ENCODE measurements at regions not wholly inside any gene's neighbourhood (a gene's known extent, or its start where the extent isn't known, plus 50 kb on each side); places are given as distances from the start of the nearest gene placed in this dataset.

DNA sequence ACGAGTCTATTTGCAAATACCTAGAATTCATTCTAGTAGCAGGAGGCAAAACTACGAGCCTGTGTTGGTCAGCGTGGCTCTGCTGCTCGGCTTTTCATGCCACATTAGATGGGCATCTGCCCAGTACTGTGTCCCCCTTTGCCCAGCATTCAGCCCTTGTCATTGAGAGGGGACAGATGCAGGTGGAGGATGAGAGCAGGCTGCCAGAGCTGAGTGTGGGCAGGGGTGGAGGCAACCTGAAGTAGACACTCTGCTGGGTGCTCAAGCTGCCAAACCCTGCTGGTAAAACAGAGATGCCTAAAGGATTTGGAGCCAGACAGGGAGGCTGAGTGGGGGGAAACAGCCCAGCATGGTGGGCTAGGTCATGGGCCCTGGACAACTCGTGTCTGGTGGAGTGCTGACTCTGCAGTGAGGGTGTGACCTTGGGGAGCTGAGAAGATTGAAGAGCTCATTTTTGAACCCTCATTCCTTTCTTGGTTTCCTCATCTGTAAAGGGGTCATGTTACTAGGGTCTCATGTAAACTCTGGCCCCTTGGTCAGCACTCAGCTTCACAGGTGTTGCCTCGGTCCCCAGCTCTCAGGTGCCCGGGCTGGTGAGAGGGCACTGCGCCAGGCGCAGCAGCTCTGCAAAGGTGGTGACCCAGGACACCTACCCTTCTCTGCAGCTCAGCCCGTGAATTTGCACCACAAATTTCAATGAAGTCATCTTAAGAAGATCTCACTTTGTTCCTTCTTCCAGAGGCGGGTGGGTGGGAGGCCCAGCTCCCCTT is 64.2 kb upstream of the BHLHE23 start:
- DNase-seq (ENCODE audit: low read depth), result no peak

DNA sequence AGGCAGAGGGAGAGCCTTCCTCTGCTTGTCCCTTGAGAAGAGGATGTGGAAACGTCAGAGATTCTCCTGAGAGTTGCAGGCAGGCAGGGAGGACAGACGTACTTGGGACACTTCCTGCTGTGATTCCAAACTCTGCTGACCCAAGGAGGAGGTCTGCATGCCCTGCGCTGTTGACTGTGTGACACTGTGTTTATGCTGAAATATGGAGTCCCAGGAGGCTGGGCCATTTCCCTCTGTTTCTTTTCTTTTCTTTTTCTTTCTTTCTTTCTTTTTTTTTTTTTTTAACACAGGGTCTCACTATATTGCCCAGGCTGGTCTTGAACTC is 63.5 kb upstream of the BHLHE23 start:
- no peak for DNase-seq (ENCODE audit: low read depth)

DNA sequence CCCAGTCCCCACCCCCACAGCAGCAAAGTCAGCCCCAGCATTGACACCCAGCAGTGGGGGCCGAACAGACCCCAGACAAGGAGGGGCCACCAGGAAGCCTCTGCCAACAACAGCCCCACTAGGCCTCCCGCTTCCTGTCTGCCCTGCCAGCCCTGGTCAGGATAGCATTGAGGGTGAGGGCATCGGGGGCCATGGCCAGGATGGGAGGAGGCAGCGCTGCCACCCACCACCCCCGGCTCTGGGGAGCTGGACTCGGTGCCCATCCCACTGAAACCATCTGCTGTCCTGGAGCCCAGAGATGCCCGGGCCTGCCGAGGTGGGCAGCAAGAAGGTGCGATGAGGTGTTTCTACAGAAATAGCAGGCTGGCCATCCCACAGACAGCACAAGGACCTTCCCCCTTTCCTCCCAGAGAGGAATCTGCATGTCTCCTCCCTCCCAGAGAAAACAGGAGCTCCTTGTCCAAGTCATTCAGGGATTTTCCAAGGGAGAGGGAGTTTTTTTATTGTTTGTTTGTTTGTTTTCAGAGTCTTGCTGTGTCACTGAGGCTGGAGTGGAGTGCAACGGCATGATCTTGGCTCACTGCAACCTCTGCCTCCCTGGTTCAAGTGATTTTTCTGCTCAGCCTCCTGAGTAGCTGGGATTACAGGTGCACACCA is 62.1 kb upstream of the BHLHE23 start:
- no peak for DNase-seq (ENCODE audit: low read depth)

DNA sequence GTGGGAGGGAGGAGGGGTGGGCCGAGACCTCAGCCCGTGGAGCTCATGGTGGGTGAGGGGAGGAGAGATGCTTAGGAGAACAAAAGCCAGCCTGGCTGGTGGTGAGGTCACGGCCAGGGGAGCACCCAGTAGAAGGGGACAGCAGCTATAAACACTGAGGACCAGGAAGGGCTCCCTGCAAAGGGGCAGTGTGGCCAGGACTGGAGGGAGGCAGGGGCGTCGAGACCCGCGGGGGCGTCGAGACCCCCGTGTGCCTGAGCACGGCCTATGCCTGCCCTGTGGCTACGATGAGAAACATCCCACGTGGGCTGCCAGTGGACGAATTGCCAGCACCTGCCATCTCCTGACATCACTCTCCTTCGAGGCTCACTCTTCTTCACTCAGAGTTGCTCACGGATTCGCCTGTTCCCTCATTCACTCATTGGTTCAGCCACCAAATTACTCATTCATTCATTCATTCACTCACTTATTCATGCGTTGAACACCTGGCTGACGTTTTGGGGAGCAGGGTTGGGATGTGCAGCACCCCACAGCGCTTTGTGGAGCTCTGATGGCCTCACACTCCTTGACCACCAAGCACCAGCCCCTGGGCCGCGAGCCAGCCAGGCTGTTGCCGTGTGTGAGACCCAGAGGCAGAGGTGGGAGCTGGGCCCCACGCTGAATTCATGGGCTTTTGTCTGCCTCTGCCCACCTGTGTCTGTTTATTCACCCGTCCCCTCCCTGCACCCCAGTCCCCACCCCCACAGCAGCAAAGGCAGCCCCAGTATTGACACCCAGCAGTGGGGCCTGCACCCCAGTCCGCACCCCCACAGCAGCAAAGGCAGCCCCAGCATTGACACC is 61.2 kb upstream of the BHLHE23 start:
- no peak for DNase-seq (ENCODE audit: low read depth)

DNA sequence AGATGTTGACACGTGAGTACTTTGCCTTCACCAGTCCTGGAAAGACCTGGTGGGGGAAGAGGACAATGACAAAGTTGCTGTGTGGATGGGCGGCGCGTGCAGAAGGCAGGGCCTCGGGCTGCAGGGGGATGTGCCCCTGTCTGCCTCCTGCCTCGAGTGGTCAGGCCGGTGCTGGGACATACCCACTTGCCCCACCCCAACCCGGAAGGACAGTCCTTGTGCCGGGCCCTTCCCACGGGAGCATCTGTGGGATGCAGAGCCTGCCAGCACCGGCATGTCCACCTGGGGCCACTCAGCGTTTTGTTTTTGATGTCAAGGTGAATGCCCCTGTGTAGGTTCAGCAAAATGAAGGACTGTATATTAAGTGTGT is 60.5 kb upstream of the BHLHE23 start:
- no peak for DNase-seq (ENCODE audit: low read depth)

DNA sequence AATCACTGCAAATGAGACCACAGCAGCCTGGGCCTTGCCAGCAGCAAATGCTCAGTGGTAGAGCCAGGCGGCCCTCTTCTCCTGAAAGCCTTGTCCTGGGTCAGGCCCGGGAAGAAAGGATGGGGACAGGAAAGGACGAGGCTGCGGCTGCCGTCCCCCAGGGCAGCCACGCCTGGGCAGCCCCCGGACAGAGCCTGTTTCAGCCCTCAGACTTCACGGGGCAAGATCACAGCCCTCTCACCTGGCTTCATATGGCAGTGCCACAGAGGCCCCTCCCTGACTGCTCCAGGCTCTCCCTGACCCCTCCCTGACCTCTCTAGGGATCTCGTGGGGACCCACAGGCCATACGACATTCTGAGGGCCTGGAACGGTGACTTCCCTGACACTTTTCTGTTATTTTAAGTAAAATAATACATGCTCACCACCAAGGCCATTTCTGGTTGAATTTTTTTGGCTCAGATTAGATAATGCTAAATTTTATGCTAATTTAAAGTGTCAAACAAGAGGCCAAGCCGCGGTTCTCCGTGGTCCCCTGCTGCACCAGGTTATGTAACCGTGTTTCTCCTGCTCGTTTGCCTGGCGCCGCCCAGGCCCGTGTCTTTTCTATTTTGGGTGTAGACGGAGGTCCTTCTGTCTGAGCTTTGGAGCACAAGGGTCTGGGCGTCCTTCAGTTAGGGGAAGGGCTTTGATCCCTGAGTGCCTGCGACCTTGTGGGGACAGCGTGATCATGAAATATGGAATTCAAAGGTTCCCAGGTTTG is 59.9 kb upstream of the BHLHE23 start:
- no peak for DNase-seq (ENCODE audit: low read depth)

DNA sequence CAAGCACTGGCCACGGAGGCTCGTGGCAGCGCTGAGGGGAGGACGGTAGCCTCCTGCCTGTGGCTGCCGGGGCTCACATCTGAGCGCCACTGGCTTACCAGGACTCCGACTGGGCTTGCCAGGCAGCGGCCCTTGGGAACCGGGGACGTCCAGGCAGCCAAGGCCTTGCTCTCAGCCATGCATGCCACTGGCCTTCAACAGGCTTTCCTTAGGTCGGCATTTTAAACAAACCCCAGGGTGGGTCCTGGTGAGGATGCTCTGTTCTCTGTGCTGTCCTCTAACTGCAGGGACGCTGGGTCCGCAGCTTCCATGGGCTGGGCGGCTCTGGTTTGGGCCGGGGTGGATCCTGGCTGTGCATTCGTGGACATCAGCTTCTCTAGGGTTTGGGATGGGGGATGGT is 59.1 kb upstream of the BHLHE23 start:
- DNase-seq (ENCODE audit: low read depth), result no peak

DNA sequence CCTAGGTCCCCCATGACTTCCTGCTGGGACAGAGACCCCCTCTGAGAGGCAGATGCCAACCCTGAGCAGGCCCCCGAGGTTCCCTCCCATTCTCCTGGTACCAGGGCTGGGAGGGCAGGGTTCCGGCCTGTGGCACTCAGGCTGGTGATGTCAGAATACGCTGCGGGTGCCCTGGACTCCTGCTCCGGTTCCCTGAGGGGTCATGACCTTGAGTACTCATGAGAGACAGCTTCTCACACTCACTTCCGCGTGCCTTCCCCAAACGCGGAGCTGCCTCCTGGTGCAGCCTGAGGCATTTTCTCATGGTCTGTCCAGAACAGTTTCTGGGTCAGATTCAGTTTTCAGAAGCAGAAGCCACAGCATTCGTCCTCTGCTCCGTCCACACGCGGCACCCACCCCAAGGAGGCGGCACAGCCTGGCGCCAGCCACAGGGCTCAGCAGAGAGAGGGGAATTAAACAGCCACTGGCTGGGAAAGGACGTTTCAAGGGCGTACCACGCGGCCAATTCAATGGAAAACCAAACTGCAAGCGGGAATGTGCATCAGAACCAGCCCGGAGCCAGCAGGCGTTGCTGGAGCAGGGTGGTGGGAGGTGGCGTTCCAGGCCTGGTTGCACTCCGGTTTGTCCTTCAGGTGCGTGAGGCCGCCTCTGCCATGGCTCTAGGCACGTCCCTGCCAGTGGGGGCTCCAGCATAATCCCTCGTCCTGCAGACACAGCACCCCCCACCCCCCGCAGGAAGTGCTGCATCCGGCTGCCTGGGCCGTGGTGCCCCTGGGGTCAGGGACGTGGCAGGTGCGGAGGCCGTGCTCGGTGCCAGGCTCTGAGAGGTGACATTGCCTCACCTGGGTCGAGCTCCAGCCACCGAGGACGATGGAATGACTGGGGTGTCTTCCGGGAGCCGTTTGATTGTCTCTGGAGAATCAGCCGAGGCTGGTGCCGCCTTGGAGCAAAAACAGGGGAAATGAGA is 58.3 kb upstream of the BHLHE23 start:
- no peak for DNase-seq (ENCODE audit: low read depth)

DNA sequence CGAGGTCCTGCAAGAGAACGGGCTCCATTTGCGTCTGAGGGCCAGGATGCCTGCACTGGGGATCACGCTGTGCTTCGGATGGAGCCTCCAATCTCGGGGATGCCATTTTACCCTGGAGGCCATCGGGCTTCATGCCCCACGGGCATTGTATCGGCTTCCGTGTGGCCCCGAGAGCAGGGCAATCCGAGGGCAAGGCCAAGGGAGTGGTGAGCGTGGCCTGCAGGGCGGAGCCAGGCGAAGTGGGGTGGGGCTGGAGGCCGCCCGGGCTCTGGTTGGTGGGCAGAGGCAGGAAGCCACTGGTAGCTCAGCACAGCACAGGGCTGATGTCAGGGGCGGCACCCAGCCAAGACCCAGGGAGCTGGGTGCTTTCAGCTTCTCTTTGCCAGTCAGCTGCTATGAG is 57.5 kb upstream of the BHLHE23 start:
- no peak for DNase-seq (ENCODE audit: low read depth)

DNA sequence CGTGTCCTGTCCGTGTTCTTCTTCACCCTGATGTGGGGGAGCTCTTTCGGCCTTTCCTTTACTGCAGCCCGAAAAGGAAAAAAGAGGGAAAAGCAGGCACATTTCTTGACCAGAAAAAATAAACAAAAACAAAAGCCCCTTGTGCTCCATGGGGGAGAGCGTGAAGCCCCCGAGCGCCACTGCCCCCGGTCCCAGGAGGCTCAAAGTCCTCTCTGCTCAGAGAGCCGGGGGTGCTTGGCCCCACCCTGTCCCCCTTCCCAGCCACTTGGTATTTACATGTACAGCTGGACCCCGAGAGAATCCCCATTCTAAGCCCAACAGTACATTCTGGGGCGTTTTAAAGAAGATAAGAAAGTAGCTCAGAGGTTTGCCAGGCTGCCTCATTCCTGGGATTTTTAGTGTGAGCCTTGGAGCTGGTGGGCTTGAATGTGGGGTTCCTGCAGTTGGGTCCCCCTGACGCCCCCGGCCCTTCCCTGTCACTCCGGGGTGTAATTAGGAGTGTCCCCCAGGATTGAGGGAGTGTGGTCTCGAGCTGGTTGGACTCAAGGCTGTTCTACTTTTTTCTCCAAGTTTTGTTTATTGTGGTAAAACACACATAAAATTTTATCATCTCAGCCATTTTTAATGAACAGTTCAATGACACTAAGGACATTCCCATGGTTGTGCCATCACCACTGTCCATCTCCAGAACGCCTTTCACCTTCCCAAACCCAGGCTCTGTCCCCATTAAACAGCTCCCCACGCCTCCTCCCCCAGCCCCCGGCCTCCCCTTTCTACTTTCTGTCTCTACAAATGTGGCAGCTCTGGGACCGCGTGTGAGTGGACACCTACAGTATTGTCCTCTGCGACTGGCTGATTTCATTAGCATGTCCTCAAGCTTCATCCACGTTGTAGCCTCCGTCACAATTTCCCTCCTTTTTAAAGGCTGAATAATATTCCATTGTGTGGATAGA is 55.7 kb upstream of the BHLHE23 start:
- no peak for DNase-seq (ENCODE audit: low read depth)

DNA sequence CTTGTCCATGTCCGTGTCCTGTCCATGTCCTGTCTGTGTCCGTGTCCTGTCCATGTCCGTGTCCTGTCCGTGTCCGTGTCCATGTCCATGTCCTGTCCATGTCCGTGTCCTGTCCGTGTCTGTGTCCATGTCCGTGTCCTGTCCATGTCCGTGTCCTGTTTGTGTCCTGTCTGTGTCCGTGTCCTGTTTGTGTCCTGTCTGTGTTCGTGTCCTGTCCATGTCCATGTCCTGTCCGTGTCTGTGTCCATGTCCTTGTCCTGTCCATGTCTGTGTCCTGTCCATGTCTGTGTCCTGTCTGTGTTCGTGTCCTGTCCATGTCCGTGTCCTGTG is 55.0 kb upstream of the BHLHE23 start:
- no peak for DNase-seq (ENCODE audit: low read depth)

DNA sequence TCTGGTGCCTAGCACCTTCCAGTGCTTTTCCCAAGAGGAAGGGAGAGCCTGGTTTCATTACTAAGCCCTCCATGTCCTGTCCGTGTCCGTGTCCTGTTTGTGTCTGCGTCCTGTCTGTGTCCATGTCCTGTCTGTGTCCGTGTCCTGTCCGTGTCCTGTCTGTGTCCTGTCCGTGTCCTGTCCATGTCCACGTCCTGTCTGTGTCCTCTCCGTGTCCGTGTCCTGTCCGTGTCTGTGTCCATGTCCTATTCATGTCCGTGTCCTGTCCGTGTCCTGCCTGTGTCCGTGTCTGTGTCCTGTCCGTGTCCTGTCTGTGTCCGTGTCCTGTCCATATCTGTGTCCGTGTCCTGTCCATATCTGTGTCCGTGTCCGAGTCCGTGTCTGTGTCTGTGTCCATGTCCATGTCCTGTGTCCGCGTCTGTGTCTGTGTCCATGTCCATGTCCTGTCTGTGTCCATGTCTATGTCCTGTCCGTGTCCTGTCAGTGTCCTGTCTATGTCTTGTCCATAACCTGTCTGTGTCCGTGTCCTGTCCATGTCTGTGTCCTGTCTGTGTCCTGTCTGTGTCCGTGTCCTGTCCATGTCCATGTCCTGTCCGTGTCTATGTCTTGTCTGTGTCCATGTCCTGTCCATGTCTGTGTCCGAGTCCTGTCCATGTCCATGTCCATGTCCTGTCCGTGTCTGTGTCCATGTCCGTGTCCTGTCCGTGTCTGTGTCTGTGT is 54.4 kb upstream of the BHLHE23 start:
- no peak for DNase-seq (ENCODE audit: low read depth)

DNA sequence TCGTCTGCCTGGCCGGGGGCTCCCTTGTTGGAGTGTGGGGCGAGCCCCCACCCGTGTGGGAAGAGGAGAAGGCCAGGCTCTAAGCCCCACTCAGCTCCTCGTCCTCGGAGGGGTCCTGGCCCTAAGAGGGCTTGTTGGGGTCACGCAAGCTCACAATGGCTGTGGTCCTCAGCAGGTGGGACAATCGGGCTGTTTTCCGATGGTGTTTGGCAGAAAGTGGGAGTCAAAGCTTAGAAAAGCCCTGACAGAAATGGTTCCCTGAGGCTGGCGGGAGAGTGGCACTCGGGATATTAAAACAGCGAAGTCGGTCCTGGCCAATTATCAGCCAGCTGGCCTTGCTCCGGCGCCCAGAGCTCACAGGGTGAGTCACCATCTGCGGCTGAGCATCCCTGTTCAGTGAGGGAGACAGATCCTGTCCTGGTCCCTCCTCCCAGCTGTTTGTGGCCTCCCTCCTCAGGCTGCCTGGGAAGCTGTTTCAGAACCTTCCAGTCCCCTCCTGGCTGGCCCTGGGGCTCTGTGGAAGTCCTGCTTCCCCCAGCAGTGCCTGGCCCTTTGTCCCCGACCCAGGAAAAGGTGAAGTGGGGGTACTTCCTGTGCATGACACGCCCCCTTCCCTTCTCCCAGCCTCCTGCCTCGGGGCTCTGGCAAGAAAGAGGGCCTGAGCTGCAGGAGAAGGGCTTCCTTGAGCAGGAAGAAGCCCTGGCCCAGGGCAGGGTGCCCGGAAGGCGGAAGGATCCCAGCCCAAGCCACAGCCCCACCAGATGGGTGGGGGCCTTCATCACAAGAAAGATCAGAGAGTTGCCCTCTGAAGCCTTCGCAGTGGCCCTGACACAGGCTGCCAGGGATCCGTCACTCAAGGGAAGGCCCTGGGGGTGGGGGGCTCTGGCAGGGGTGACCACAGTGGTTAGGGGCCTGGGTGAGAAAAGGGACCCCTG is 53.6 kb upstream of the BHLHE23 start:
- DNase-seq (ENCODE audit: low read depth), result peak; percentile 46

DNA sequence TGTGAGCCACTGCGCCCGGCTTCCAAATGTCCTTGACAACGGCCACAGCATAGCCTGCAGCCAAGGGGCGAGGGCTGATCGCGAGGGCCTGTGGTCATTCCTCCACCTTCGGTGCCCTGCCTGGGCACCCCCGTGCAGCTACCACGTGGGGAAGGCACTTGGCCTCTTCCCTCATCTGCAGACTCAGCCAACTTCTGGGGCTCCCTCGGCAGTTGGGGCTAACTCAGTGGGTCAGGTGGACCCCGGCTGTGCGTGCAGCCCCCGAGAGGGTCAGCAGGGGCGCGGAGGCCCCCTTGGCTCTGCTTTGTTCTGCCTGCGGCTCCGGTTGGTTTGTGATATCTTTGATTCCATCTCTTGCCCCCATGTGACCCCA is 52.9 kb upstream of the BHLHE23 start:
- no peak for DNase-seq (ENCODE audit: low read depth)

DNA sequence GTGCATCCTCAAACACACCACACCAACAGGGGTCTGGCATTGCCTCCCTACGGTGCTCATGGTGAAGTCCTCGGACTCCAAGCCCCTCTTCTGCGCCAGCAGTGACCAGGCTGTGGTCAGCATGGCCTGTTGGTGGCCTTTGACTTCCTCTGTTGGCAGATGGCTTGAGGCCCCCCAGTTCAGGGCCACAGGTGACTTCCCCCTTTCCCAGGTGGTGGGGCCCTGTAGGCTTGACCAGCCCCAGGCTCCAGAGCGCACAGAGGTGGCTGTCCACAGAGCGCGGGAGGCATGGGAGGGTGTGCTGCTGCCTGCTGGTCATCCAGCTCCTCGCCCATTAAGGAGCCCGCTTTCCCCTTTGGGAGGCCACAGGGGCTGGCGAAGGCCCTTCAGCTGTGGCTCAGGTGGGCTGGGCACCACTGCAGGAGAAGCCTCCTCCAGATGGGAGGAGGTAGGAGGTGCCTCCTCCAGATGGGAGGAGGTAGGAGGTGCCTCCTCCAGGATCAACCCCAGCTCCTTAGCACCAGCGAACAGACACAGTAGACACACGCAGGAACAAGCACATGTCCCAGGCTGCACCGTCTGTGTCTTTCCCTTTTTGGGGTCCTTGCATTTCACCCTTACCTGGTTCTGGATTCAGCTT is 52.1 kb upstream of the BHLHE23 start:
- DNase-seq (ENCODE audit: low read depth), result no peak

DNA sequence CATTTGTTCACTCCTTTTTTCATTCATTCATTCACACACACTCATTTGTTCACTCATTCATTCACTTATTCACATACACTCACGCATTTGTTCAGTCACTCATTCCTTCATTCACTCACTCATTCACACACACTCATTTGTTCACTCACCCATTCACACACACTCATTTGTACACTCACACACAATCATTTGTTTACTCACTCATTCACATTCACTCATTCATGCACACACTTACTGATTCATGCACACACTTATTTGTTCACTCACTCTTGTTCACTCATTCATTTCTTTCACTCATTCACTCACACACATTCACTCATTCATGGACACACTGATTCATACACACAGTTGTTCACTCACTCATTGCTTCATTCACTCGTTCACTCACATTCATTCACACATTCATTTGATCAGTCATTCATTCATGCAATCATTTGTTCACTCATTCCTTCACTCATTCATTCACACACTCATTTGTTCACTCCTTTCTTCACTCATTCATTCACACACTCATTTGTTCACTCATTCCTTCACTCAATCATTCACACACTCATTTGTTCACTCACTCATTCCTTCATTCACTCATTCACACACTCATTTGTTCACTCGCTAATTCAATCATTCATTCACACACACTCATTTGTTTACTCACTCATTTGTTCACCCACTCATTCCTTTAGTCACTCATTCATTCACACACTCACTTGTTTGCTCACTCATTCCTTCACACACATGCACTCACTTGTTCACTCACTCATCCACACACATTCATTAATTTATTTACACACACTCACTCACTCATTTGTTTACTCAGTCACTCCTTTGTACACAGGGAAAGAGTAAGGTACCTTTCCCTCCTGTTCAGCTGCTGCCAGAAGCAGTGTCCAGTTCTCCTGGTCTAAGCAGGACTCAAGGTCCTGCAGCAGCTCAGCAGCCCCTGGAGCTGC is 50.7 kb upstream of the BHLHE23 start:
- no peak for DNase-seq (ENCODE audit: low read depth)

Measured in iris pigment epithelial cell (primary cell).